AG04450 (cell line): ENCODE measurements at regions not wholly inside any gene's neighbourhood (a gene's known extent, or its start where the extent isn't known, plus 50 kb on each side); places are given as distances from the start of the nearest gene placed in this dataset.

Experiments
- CTCF ChIA-PET: fragments of 300-600, 350-600 bp; formaldehyde crosslinking; extraction: SDS; loops from one replicate; lab custom pipeline; 2022; ENCODE audit warnings: antibody characterized with exemption, inconsistent platforms; lab: Charles Lee
- POLR2A ChIA-PET: fragments of 350-600 bp; formaldehyde crosslinking; extraction: SDS; loops from one replicate; lab custom pipeline; 2021; ENCODE audit warnings: antibody characterized with exemption, inconsistent platforms; lab: Yijun Ruan, JAX
- DNase-seq: peaks from one replicate; pipeline ENCODE4 v3.0.0-alpha.2; 2011; ENCODE audit warnings: low read depth, low spot score
- H3K27ac ChIP-seq: one replicate; pipeline ENCODE4 v1.5.1; 2012; ENCODE audit warnings: low read depth, low read length, control low read depth
- H3K27me3 ChIP-seq: one replicate; pipeline ENCODE4 v1.6.0; 2012; ENCODE audit warnings: low read length; ENCODE audit not compliant: control insufficient read depth, insufficient read depth
- H3K4me3 ChIP-seq: 2 replicates; pipeline ENCODE4 v1.5.1; 2011; ENCODE audit warnings: mild to moderate bottlenecking, low read depth, low read length, control low read depth
- H3K9me3 ChIP-seq: 2 replicates; pipeline ENCODE4 v1.5.1; 2012; ENCODE audit warnings: low read length; ENCODE audit not compliant: control insufficient read depth, insufficient read depth
- TF ChIP-seq, protein P1 (sequence below): IDR thresholded peaks from 2 replicates; pipeline ENCODE4 v1.5.1; 2011; ENCODE audit warnings: low read depth, low read length, control low read depth, inconsistent platforms

GRCh38 chr9:7415836-7416235 is 383.7 kb downstream of the DMAC1 start:
- Histone ChIP-seq H3K9me3 (no peaks in the 10 kb centered on the region), H3K4me3 (no peak overlapping the region), H3K27ac (no peak overlapping the region), H3K27me3 (no peaks in the 10 kb centered on the region)
- TF ChIP-seq, protein P1, sequence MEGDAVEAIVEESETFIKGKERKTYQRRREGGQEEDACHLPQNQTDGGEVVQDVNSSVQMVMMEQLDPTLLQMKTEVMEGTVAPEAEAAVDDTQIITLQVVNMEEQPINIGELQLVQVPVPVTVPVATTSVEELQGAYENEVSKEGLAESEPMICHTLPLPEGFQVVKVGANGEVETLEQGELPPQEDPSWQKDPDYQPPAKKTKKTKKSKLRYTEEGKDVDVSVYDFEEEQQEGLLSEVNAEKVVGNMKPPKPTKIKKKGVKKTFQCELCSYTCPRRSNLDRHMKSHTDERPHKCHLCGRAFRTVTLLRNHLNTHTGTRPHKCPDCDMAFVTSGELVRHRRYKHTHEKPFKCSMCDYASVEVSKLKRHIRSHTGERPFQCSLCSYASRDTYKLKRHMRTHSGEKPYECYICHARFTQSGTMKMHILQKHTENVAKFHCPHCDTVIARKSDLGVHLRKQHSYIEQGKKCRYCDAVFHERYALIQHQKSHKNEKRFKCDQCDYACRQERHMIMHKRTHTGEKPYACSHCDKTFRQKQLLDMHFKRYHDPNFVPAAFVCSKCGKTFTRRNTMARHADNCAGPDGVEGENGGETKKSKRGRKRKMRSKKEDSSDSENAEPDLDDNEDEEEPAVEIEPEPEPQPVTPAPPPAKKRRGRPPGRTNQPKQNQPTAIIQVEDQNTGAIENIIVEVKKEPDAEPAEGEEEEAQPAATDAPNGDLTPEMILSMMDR: no peak
- ChIA-PET POLR2A (no interaction called here), CTCF (no interaction called here)
- no peak for DNase-seq

DNA sequence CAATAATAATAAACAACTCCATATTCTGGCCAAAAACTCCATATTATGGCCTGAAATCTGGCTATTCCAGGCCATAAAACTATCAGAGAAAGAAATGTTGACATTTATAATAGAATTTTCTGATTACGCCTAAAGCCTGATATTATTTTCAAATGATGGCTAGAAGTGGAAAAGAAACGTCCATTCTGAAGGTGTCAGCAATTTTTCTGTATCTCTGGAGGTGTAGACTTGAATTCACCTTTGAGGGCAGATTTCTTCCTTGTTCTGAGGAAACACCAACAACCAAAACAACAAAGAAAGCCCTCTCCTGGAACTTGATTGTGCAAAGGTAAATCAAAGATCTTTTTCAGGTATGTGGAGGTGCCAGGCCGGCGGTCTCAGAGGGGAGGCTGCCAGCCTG is 390.7 kb downstream of the DMAC1 start:
- TF ChIP-seq, protein P1: no peak

GRCh38 chr9:7407246-7407645 is 392.3 kb downstream of the DMAC1 start:
- no peak overlapping the region for H3K27ac ChIP-seq
- H3K9me3 ChIP-seq: no peaks in the 10 kb centered on the region
- TF ChIP-seq, protein P1: no peak
- no peaks in the 10 kb centered on the region for H3K27me3 ChIP-seq
- ChIA-PET POLR2A (no interaction called here), CTCF (no interaction called here)
- H3K4me3 ChIP-seq: no peak overlapping the region
- no peak for DNase-seq

More for the DNA sequence above, 390.7 kb downstream of the DMAC1 start:
- Histone ChIP-seq H3K27me3 (no peaks in the 10 kb centered on the region), H3K9me3 (no peaks in the 10 kb centered on the region), H3K27ac (no peak overlapping the region), H3K4me3 (no peak overlapping the region)
- ChIA-PET CTCF (no interaction called here), POLR2A (no interaction called here)
- no peak for DNase-seq

GRCh38 chr9:7405924-7406604 is 393.5 kb downstream of the DMAC1 start:
- H3K4me3 ChIP-seq: no peak overlapping the region
- ChIA-PET CTCF (no interaction called here), POLR2A (no interaction called here)
- DNase-seq: no peak
- no peak overlapping the region for H3K27ac ChIP-seq
- TF ChIP-seq, protein P1: no peak
- H3K27me3 ChIP-seq: no peaks in the 10 kb centered on the region
- no peaks in the 10 kb centered on the region for H3K9me3 ChIP-seq

GRCh38 chr9:7403839-7404487 is 395.6 kb downstream of the DMAC1 start:
- ChIA-PET CTCF (interaction anchor here (0.7 to 1.2 kb wide), 2 partner anchors 255 to 351 kb away, joined by 3 to 4 read pairs; no protein-coding TSS in a partner anchor), POLR2A (no interaction called here)
- TF ChIP-seq, protein P1: no peak
- DNase-seq: no peak
- Histone ChIP-seq H3K27me3 (no peaks in the 10 kb centered on the region), H3K9me3 (no peaks in the 10 kb centered on the region), H3K27ac (no peak overlapping the region), H3K4me3 (no peak overlapping the region)
